ENCODE measurements at regions not wholly inside any gene's neighbourhood (a gene's known extent, or its start where the extent isn't known, plus 50 kb on each side); places are given as distances from the start of the nearest gene placed in this dataset.

DNA sequence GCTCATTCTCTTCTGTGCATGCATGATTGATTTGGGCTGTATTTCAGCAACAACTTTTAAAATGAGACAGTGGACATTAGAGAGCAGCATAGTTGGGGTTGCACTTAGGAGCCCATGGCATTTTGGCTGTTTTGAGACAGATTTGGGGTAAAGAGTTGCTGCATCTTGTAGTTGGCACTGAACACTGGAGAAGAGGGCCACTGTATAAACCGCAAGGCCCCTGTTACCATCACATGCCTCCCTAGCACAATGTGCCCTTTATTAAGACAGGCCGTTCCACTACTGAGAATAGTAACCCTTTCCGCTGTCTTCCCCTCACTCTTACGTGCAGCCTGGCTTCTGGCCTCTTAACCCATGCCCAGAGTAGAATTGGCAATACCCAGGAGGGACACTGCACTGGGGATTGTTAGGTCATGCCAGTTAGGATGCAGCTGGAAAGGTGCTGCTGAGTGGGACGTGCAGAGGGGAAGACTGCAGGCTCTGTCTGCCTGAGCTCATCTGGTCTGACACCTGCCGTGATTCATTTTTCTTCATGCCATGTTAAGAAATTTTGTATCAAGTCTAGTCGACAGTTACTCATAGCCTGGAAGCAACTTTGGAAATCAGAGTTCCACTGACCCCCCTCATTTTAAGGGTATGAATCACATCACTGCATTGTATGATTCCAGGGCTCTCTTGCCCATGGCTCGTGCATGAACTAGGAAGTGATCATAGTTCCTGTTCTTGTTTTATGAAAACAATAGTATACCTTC lies 146.9 kb upstream of the DMRT1 start:
- CTCF ChIA-PET, result interaction anchor here (1.2 to 1.8 kb wide), 4 partner anchors 10 to 68 kb away, joined by 3 to 5 read pairs (median 4); no protein-coding TSS in a partner anchor
- H3K27ac Mint-ChIP-seq, result no peak overlapping the region
- TF ChIP-seq, protein P1, sequence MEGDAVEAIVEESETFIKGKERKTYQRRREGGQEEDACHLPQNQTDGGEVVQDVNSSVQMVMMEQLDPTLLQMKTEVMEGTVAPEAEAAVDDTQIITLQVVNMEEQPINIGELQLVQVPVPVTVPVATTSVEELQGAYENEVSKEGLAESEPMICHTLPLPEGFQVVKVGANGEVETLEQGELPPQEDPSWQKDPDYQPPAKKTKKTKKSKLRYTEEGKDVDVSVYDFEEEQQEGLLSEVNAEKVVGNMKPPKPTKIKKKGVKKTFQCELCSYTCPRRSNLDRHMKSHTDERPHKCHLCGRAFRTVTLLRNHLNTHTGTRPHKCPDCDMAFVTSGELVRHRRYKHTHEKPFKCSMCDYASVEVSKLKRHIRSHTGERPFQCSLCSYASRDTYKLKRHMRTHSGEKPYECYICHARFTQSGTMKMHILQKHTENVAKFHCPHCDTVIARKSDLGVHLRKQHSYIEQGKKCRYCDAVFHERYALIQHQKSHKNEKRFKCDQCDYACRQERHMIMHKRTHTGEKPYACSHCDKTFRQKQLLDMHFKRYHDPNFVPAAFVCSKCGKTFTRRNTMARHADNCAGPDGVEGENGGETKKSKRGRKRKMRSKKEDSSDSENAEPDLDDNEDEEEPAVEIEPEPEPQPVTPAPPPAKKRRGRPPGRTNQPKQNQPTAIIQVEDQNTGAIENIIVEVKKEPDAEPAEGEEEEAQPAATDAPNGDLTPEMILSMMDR (IDR thresholded peaks at IDR 0.05), result no peak
- H3K27me3 Mint-ChIP-seq, result no peaks in the 10 kb centered on the region
- DNase-seq (no peak), ATAC-seq (no peak)
- POLR2A ChIA-PET, result no interaction called here
- peaks cover 9% of the 10 kb centered on the region for H3K4me1 Mint-ChIP-seq (ENCODE audit: low read depth)
- H3K4me3 Mint-ChIP-seq, result no peak overlapping the region
- intact Hi-C loops (cut with micrococcal nuclease), result no loop called here
- H3K36me3 Mint-ChIP-seq (ENCODE audit: low read depth), result no peaks in the 10 kb centered on the region
- H3K9me3 Mint-ChIP-seq, result no peaks in the 10 kb centered on the region

DNA sequence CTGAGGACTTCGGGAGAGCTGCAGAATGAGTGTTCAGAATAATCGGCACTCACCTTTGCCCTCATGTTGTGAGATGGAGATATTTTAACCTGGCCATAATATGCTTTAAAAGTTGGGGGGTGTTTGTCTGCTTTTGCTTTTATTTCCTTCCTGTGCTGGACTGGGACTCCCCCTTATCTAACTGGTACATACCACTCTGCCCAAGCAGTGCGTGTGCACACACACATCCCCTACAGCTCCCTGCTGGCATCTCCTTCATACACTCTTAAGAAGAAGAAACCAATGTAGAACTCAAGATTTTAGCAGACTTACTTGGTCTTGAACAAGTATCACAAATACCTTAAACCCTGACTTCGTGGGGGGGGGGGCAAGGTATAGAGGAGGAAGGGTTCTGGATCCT lies 146.2 kb upstream of the DMRT1 start:
- Mint-ChIP-seq H3K4me1 (ENCODE audit: low read depth) (peaks cover 9% of the 10 kb centered on the region), H3K9me3 (no peaks in the 10 kb centered on the region), H3K27me3 (no peaks in the 10 kb centered on the region), H3K27ac (no peak overlapping the region), H3K36me3 (ENCODE audit: low read depth) (no peaks in the 10 kb centered on the region), H3K4me3 (no peak overlapping the region)
- POLR2A ChIA-PET, result no interaction called here
- intact Hi-C loops (cut with micrococcal nuclease), result no loop called here
- CTCF ChIA-PET, result no interaction called here
- TF ChIP-seq, protein P1 (IDR thresholded peaks at IDR 0.05), result no peak
- ATAC-seq (no peak), DNase-seq (no peak)

DNA sequence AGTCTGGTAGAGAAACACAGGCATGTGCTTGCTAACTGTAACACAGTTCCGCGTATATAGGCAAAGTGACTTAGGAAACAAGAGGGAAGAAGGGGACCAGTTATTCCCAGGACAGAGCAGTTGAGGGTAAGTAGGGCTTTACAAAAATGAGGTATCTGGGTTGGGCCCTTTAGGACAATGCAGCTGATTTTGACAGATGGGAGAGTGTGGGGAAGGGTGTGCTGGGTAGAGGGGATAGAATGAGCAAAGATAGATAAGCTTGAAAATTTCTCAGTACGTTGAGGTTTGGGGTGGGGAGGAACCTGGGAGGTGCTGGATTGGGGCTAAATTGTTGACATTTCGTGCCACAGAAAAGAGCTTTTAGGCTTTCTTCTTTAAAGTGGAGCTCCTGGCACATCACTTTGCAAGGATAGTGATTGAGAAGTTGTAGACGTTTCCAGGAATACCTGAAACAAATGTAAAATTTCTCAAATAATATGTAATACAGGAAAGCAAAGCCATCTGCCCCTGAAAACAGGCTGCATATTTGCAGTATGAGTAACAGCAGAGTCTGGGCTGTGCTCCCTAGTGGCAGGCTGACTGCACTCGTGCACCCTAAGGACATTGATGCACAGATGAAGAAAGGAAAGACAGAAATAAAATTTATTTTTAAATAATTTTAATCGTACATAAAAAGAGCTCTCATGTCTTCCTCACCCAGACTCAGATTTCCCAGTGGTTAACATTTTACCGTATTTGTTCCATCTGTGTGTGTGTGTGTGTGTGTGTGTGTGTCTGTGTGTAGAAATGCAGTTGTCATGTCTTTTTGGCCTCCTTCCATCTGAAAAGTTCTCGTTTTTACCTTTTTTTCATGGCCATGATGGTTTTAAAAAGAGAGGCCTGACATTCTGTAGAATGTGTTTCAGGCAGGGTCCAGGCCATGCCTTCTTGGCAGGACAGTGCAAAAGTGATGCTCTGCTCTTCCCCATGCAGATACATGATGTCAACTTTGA lies 144.9 kb upstream of the DMRT1 start:
- H3K27ac Mint-ChIP-seq, result no peak overlapping the region
- CTCF ChIA-PET, result no interaction called here
- H3K27me3 Mint-ChIP-seq, result no peaks in the 10 kb centered on the region
- H3K4me3 Mint-ChIP-seq, result no peak overlapping the region
- POLR2A ChIA-PET, result no interaction called here
- intact Hi-C loops (cut with micrococcal nuclease), result no loop called here
- no peaks in the 10 kb centered on the region for H3K36me3 Mint-ChIP-seq (ENCODE audit: low read depth)
- H3K9me3 Mint-ChIP-seq, result no peaks in the 10 kb centered on the region
- TF ChIP-seq, protein P1 (IDR thresholded peaks at IDR 0.05), result no peak
- H3K4me1 Mint-ChIP-seq (ENCODE audit: low read depth), result peaks cover 9% of the 10 kb centered on the region
- ATAC-seq (no peak), DNase-seq (no peak)

DNA sequence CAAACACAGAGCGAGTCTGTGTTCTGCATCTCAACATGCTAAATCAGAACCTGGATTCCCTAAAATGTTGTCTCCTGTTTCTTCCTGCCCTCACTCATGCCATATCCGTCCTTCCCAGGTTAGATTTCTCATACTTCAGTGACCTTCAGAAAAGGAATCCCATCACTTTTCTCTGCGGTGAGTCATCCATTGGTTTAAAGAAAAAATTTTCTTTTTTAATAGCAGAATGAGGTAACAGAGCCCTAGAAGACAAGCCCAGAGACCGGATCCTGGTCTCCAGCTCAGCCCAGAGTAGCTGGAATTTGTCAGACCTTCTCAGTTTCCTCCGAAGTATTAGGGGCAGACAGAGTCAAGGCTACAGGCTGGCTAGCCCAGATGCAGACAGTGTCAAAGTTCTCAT lies 143.2 kb upstream of the DMRT1 start:
- POLR2A ChIA-PET, result no interaction called here
- ATAC-seq (no peak), DNase-seq (no peak)
- H3K4me3 Mint-ChIP-seq, result no peak overlapping the region
- CTCF ChIA-PET, result no interaction called here
- TF ChIP-seq, protein P1 (IDR thresholded peaks at IDR 0.05), result no peak
- no peaks in the 10 kb centered on the region for H3K36me3 Mint-ChIP-seq (ENCODE audit: low read depth)
- H3K27ac Mint-ChIP-seq, result no peak overlapping the region
- H3K27me3 Mint-ChIP-seq, result no peaks in the 10 kb centered on the region
- H3K4me1 Mint-ChIP-seq (ENCODE audit: low read depth), result peaks cover 8% of the 10 kb centered on the region
- intact Hi-C loops (cut with micrococcal nuclease), result no loop called here
- H3K9me3 Mint-ChIP-seq, result no peaks in the 10 kb centered on the region

DNA sequence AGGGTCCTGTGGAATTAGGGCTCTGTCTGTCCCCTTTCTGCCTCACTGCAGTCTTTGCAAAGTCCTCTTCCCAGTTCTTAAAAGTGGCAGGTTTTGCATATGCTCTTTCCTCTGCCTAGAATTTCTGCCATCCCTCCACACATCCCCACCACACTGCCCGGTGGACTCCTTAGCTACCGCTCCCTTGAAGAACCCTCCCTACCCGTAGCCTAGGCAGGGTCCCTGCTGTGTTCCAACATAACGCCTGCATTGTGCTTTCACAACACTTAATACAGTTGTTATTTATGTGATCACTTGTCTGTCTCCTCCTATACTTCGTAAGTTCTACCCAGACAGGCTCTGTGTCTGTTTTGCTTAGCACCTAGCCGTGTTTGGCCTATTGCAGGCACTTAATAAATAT lies 142.5 kb upstream of the DMRT1 start:
- ChIA-PET CTCF (no interaction called here), POLR2A (no interaction called here)
- H3K4me1 Mint-ChIP-seq (ENCODE audit: low read depth), result peaks cover 3% of the 10 kb centered on the region
- H3K27me3 Mint-ChIP-seq, result no peaks in the 10 kb centered on the region
- no peak for DNase-seq
- H3K4me3 Mint-ChIP-seq, result no peak overlapping the region
- TF ChIP-seq, protein P1 (IDR thresholded peaks at IDR 0.05), result no peak
- no peak for ATAC-seq
- no peaks in the 10 kb centered on the region for H3K36me3 Mint-ChIP-seq (ENCODE audit: low read depth)
- no peaks in the 10 kb centered on the region for H3K9me3 Mint-ChIP-seq
- no peak overlapping the region for H3K27ac Mint-ChIP-seq
- intact Hi-C loops (cut with micrococcal nuclease), result no loop called here

All from activated CD8-positive, alpha-beta T cell treated with anti-CD3 and anti-CD28 coated beads for 36 hours (primary cell).